ENCODE measurements at regions not wholly inside any gene's neighbourhood (a gene's known extent, or its start where the extent isn't known, plus 50 kb on each side); places are given as distances from the start of the nearest gene placed in this dataset.

DNA sequence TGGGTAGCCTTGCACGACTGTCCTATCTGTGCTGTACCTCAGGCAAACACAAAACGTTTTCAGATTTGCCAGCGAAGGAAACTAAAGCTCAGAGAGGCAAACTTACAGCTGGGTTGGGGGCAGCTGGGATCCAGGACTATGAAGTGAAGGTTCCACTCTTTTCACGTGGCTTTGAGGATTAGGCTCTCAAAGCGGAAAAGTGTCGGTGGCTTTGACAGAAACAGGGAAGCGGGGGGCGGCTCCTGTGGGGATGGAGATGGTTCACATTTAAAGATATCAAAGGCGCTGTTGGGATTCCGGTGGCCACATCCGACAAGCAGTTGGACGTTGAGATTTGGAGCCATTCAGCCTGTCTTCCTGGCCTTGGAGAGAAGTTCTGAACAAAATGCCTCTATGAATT lies 958.3 kb upstream of the ZNF722 start:
- Mint-ChIP-seq H3K4me1 (no peaks in the 10 kb centered on the region), H3K27ac (no peak overlapping the region), H3K9me3 (peaks cover 86% of the 10 kb centered on the region; the same call in 2 of the 3 replicates), H3K27me3 (ENCODE audit: insufficient read depth, low read depth, poor library complexity) (peaks cover 13% of the 10 kb centered on the region), H3K36me3 (ENCODE audit: low read depth) (peaks cover 61% of the 10 kb centered on the region), H3K4me3 (no peak overlapping the region)
- ATAC-seq (no peak), DNase-seq (ENCODE audit: low spot score) (no peak)
- no peaks in the 10 kb centered on the region for H4K20me1 ChIP-seq (replicated peaks; ENCODE audit: insufficient read depth)
- H3K4me3 ChIP-seq: no peak overlapping the region
- H3K27ac ChIP-seq (ENCODE audit: low read depth): no peak overlapping the region
- H3K4me1 ChIP-seq (ENCODE audit: insufficient read depth): no peaks in the 10 kb centered on the region
- no peak overlapping the region for H3K4me2 ChIP-seq
- no peaks in the 10 kb centered on the region for H3K9me2 ChIP-seq (ENCODE audit: insufficient read depth)
- H3K27me3 ChIP-seq (ENCODE audit: insufficient read depth): no peaks in the 10 kb centered on the region
- H3K36me3 ChIP-seq (ENCODE audit: insufficient read depth): peaks cover 3% of the 10 kb centered on the region; the same call in 1 of the 2 replicates
- no peaks in the 10 kb centered on the region for H3K79me2 ChIP-seq (replicated peaks; ENCODE audit: insufficient read depth)
- H3F3A ChIP-seq (replicated peaks; ENCODE audit: low read depth): no peaks in the 10 kb centered on the region
- TF ChIP-seq CREB1 (CRISPR knock-in tag; IDR thresholded peaks at IDR 0.05; ENCODE audit: low read depth): no peak
- TF ChIP-seq, protein P1, sequence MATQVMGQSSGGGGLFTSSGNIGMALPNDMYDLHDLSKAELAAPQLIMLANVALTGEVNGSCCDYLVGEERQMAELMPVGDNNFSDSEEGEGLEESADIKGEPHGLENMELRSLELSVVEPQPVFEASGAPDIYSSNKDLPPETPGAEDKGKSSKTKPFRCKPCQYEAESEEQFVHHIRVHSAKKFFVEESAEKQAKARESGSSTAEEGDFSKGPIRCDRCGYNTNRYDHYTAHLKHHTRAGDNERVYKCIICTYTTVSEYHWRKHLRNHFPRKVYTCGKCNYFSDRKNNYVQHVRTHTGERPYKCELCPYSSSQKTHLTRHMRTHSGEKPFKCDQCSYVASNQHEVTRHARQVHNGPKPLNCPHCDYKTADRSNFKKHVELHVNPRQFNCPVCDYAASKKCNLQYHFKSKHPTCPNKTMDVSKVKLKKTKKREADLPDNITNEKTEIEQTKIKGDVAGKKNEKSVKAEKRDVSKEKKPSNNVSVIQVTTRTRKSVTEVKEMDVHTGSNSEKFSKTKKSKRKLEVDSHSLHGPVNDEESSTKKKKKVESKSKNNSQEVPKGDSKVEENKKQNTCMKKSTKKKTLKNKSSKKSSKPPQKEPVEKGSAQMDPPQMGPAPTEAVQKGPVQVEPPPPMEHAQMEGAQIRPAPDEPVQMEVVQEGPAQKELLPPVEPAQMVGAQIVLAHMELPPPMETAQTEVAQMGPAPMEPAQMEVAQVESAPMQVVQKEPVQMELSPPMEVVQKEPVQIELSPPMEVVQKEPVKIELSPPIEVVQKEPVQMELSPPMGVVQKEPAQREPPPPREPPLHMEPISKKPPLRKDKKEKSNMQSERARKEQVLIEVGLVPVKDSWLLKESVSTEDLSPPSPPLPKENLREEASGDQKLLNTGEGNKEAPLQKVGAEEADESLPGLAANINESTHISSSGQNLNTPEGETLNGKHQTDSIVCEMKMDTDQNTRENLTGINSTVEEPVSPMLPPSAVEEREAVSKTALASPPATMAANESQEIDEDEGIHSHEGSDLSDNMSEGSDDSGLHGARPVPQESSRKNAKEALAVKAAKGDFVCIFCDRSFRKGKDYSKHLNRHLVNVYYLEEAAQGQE (IDR thresholded peaks at IDR 0.05; ENCODE audit: unreplicated experiment): no peak
- TF ChIP-seq, protein P2, sequence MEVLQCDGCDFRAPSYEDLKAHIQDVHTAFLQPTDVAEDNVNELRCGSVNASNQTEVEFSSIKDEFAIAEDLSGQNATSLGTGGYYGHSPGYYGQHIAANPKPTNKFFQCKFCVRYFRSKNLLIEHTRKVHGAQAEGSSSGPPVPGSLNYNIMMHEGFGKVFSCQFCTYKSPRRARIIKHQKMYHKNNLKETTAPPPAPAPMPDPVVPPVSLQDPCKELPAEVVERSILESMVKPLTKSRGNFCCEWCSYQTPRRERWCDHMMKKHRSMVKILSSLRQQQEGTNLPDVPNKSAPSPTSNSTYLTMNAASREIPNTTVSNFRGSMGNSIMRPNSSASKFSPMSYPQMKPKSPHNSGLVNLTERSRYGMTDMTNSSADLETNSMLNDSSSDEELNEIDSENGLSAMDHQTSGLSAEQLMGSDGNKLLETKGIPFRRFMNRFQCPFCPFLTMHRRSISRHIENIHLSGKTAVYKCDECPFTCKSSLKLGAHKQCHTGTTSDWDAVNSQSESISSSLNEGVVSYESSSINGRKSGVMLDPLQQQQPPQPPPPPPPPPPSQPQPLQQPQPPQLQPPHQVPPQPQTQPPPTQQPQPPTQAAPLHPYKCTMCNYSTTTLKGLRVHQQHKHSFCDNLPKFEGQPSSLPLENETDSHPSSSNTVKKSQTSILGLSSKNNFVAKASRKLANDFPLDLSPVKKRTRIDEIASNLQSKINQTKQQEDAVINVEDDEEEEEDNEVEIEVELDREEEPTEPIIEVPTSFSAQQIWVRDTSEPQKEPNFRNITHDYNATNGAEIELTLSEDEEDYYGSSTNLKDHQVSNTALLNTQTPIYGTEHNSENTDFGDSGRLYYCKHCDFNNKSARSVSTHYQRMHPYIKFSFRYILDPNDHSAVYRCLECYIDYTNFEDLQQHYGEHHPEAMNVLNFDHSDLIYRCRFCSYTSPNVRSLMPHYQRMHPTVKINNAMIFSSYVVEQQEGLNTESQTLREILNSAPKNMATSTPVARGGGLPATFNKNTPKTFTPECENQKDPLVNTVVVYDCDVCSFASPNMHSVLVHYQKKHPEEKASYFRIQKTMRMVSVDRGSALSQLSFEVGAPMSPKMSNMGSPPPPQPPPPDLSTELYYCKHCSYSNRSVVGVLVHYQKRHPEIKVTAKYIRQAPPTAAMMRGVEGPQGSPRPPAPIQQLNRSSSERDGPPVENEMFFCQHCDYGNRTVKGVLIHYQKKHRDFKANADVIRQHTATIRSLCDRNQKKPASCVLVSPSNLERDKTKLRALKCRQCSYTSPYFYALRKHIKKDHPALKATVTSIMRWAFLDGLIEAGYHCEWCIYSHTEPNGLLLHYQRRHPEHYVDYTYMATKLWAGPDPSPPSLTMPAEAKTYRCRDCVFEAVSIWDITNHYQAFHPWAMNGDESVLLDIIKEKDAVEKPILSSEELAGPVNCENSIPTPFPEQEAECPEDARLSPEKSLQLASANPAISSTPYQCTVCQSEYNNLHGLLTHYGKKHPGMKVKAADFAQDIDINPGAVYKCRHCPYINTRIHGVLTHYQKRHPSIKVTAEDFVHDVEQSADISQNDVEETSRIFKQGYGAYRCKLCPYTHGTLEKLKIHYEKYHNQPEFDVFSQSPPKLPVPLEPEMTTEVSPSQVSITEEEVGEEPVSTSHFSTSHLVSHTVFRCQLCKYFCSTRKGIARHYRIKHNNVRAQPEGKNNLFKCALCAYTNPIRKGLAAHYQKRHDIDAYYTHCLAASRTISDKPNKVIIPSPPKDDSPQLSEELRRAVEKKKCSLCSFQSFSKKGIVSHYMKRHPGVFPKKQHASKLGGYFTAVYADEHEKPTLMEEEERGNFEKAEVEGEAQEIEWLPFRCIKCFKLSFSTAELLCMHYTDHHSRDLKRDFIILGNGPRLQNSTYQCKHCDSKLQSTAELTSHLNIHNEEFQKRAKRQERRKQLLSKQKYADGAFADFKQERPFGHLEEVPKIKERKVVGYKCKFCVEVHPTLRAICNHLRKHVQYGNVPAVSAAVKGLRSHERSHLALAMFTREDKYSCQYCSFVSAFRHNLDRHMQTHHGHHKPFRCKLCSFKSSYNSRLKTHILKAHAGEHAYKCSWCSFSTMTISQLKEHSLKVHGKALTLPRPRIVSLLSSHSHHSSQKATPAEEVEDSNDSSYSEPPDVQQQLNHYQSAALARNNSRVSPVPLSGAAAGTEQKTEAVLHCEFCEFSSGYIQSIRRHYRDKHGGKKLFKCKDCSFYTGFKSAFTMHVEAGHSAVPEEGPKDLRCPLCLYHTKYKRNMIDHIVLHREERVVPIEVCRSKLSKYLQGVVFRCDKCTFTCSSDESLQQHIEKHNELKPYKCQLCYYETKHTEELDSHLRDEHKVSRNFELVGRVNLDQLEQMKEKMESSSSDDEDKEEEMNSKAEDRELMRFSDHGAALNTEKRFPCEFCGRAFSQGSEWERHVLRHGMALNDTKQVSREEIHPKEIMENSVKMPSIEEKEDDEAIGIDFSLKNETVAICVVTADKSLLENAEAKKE (CRISPR knock-in tag; IDR thresholded peaks at IDR 0.05): no peak
- no peak for TF ChIP-seq POLR2AphosphoS5 (IDR thresholded peaks at IDR 0.05; ENCODE audit: low read depth)
- H2AFZ ChIP-seq: no peak overlapping the region
